LNCaP clone FGC (cell line): ENCODE measurements at regions not wholly inside any gene's neighbourhood (a gene's known extent, or its start where the extent isn't known, plus 50 kb on each side); places are given as distances from the start of the nearest gene placed in this dataset.

Experiments used
- DNase-seq: peaks from one replicate; pipeline ENCODE4 v3.0.0-alpha.2; 2011; ENCODE audit warnings: low read depth
- H3K4me3 ChIP-seq: 2 replicates; pipeline ENCODE4 v1.5.1; 2011; ENCODE audit warnings: mild to moderate bottlenecking, low read depth, low read length, control low read depth
- TF ChIP-seq, protein P1 (sequence below): IDR thresholded peaks from 2 replicates; pipeline ENCODE4 v1.5.1; 2012; ENCODE audit warnings: mild to moderate bottlenecking; ENCODE audit not compliant: control insufficient read depth, insufficient read depth; ENCODE audit errors: extremely low read depth

DNA sequence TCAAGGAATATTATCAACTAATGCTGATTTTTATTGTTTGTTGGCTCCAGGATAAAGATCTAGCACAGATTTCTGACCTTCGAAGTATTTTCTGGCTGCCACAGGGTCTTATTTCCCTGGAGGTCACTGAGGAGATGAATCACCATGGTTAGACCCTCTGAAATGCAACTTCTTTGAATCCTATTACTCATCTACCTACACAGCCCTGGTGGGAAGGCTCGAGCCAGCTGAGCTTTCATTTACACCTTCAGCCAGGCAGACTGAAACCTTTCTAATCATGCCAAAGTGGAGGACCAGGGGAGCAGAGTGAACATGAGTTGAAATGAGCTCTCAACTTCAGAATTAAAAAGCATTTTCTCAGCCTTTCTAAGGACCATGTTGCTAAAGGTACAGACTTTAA is 130.5 kb downstream of the SMIM20 start:
- TF ChIP-seq, protein P1, sequence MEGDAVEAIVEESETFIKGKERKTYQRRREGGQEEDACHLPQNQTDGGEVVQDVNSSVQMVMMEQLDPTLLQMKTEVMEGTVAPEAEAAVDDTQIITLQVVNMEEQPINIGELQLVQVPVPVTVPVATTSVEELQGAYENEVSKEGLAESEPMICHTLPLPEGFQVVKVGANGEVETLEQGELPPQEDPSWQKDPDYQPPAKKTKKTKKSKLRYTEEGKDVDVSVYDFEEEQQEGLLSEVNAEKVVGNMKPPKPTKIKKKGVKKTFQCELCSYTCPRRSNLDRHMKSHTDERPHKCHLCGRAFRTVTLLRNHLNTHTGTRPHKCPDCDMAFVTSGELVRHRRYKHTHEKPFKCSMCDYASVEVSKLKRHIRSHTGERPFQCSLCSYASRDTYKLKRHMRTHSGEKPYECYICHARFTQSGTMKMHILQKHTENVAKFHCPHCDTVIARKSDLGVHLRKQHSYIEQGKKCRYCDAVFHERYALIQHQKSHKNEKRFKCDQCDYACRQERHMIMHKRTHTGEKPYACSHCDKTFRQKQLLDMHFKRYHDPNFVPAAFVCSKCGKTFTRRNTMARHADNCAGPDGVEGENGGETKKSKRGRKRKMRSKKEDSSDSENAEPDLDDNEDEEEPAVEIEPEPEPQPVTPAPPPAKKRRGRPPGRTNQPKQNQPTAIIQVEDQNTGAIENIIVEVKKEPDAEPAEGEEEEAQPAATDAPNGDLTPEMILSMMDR = no peak
- no peak overlapping the region for H3K4me3 ChIP-seq
- no peak for DNase-seq

DNA sequence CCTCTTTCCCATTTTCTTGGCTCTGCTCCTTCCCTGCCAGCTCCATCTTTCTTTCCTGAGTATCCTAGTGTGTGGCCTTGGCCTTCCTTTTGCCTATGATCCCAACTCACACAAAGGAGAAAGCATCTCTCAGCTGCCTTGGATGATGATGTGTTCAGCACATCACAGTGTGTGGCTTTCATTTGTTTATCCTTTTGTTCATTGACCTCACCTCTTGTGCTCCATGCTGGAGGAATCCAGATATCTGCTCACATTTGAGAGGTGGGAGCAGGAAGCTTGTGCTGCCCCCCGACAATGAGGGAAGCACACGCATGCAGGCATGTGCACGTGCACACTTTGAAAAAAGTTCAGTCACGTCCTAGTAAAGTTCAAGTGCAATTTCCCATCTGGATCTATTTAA is 131.0 kb downstream of the SMIM20 start:
- TF ChIP-seq, protein P1 = no peak
- H3K4me3 ChIP-seq = no peak overlapping the region
- DNase-seq = no peak

DNA sequence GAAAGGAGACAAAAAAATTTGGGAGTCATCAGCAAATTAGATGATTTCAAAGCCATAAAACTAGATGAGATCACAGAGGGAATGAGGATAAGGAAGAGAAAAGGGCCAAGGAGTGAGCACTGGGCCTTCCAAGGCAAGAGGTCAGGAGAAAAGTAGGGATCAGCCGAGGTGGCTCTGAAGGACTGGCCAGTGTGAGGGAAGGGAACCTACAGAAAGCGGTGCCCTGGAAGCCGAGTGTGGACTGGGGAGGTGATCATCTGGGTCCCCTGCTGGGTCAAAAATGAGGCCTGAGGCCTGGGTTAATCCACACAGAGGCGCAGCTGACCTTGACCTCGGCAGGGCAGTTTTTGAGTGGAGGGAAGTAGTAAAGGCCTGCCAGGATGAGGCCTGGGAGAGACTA is 133.8 kb downstream of the SMIM20 start:
- H3K4me3 ChIP-seq = no peak overlapping the region

DNA sequence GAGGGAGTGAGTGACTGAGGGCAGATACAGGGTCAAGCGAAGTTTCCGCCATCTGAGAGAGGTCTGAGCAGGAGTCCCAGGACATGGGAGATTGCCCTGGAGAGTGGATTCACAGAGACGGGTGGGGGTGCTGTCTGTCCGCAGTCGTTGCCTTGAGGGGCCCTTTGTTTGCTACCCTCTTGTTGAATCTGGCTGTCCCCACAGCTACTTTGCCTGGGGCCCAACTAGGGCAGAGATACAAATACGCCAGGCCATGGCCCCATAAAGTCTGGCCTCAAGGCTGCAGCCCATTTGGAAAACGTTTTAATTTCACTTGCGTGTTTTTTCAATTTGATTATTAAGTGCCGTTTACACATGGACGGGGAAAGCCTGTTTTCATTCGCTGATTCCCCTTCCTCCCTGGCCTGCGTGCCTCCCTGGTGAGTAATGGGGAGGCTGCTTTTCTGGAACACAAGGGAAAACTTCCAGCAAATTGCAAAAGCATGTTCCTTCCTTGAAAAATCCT is 134.4 kb downstream of the SMIM20 start:
- no peak for DNase-seq
- TF ChIP-seq, protein P1 = no peak
- no peak overlapping the region for H3K4me3 ChIP-seq

More for the DNA sequence above, 133.8 kb downstream of the SMIM20 start:
- DNase-seq = no peak
- TF ChIP-seq, protein P1 = no peak

DNA sequence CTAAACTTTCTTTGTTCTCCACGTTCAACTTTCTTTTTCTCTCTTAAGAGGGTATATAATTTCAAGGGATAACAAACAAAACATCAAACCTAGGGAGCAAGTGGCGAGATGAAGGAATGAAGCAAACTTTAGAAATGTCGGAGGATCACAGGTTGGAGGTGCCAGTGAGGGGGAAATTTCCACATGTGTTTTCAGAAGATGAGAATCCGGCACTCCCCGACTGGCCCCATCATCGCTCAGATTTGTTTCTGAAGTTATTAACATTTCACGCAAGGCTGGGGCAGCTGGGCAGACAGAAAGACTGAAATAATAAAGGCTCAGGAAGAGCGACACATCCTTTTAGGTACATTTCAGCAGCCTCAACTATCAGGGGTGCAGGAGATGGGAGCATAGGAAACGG is 134.9 kb downstream of the SMIM20 start:
- TF ChIP-seq, protein P1 = no peak
- DNase-seq = no peak
- no peak overlapping the region for H3K4me3 ChIP-seq

DNA sequence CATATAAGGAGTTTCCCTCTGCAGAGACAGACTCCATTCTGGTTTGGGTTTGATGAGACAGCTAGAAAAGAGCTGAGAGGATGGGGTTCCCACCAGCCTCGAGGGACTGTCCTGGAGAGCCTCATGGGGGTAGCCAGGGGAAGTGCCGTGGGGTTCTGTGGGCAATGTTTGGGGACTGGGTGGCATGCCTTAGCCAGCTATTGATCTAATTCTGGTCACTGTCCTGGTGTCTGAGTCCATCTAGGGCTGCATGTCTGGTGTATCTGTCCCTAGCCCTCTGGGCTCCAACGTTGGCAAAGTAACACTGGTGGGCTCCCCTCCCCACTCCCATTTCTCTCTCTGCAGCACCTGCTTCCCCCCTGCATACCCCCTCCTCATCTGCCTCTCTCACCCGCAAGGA is 135.4 kb downstream of the SMIM20 start:
- TF ChIP-seq, protein P1 = no peak
- H3K4me3 ChIP-seq = no peak overlapping the region
- no peak for DNase-seq

DNA sequence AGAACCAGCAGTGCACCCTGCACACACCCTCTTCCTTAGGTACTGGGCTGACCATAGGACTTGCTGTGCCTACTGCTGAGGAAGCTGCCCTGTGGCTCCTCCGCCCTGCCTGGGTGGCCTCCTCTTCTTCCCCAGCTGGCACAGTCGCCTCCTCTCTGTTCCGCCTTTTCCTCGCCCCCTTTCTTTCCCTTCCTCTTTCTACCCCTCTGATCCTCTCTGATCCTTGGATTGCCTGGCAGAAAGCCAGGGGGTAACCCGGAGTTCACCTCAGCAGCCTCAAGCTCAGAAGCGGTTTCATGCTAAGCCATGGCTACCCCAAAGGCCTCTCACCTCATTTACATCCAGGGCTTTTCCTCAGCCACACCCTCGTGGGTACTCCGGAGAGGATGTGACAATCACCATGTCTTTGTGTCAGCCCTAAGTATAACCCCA is 136.2 kb downstream of the SMIM20 start:
- no peak for DNase-seq
- TF ChIP-seq, protein P1 = no peak
- no peak overlapping the region for H3K4me3 ChIP-seq
